HepG2 (cell line): ENCODE measurements at regions not wholly inside any gene's neighbourhood (a gene's known extent, or its start where the extent isn't known, plus 50 kb on each side); places are given as distances from the start of the nearest gene placed in this dataset.

ENCODE experiments used
- ATAC-seq: fragments of 200-7000 bp; cut with Tn5 transposase; 3 replicates; pipeline ENCODE4 v1.9.1; 2020; ENCODE audit warnings: mild to moderate bottlenecking, moderate library complexity
- BruUV-seq: library from RNA; stranded (reverse); fragments of 400-500 nt; replicated peaks from 2 replicates; lab custom pipeline; 2021; lab: Mats Ljungman, UMichigan
- CTCF ChIA-PET: fragments of 300-600 bp; formaldehyde crosslinking; extraction: SDS; loops from one replicate; lab custom pipeline; 2021; ENCODE audit warnings: low total read pairs, inconsistent platforms, low intra/inter-chr PET ratio; lab: Yijun Ruan, JAX
- POLR2A ChIA-PET: fragments of 350-600 bp; sonication (Branson Sonifier 250); formaldehyde crosslinking; loops from one replicate; lab custom pipeline; 2020; ENCODE audit warnings: antibody characterized with exemption, inconsistent platforms; lab: Yijun Ruan, JAX
- DNase-seq: peaks from one replicate; pipeline ENCODE4 v3.0.0-alpha.2; 2015; ENCODE audit warnings: low spot score
- FAIRE-seq: peaks from 3 replicates; lab custom pipeline; 2011; peaks lifted over from hg19 to GRCh38; lab: Jason Lieb, UNC
- H2AFZ ChIP-seq: one replicate; pipeline ENCODE4 v1.6.1; 2011; ENCODE audit warnings: low read length, inconsistent platforms
- H3K27ac ChIP-seq: fragments of 300-600 bp; 3 replicates; pipeline ENCODE4 v1.8.0; 2011; ENCODE audit warnings: mixed run types, mild to moderate bottlenecking, mixed read lengths, low read length, inconsistent platforms; ENCODE audit not compliant: insufficient read depth; ENCODE audit errors: extremely low read length
- H3K27me3 ChIP-seq, 2 experiments: fragments of 200-600 bp in 1 of 2; 2 replicates in 1 of 2; 3 replicates in 1 of 2; pipeline versions ENCODE4 v1.6.0 to v1.8.0; 2011; ENCODE audit warnings: low read length in 2 of 2, mild to moderate bottlenecking in 2 of 2, moderate library complexity in 2 of 2, inconsistent platforms in 1 of 2; ENCODE audit not compliant: insufficient read depth in 2 of 2, control insufficient read depth in 1 of 2
- H3K36me3 ChIP-seq, 2 experiments: fragments of 200-600 bp in 1 of 2; replicated peaks in 1 of 2; 2 replicates in 1 of 2; 3 replicates in 1 of 2; pipeline versions ENCODE4 v1.5.1 to v1.8.0; 2011; ENCODE audit warnings: low read length in 2 of 2, inconsistent platforms in 1 of 2; ENCODE audit not compliant: insufficient read depth in 2 of 2, control insufficient read depth in 1 of 2
- H3K4me1 ChIP-seq: 2 replicates; pipeline ENCODE4 v1.5.1; 2012; ENCODE audit warnings: low read length, inconsistent platforms; ENCODE audit not compliant: insufficient read depth
- H3K4me2 ChIP-seq: 2 replicates; pipeline ENCODE4 v1.6.0; 2011; ENCODE audit warnings: low read depth, low read length, inconsistent platforms
- H3K4me3 ChIP-seq, 3 experiments: fragments of 200-600 bp in 1 of 3; sonication (generic), shearing (Covaris generic) in 1 of 3; replicated peaks in 1 of 3; 2 replicates each; pipeline ENCODE4 v1.5.1; 2011 to 2016; ENCODE audit warnings: low read length in 3 of 3, inconsistent platforms in 2 of 3, low read depth in 2 of 3, mild to moderate bottlenecking in 2 of 3, control low read depth in 1 of 3, mixed read lengths in 1 of 3; ENCODE audit not compliant: insufficient read depth in 1 of 3
- H3K79me2 ChIP-seq: one replicate; pipeline ENCODE4 v1.6.1; 2011; ENCODE audit warnings: low read length, inconsistent platforms; ENCODE audit not compliant: insufficient read depth
- H3K9ac ChIP-seq: 2 replicates; pipeline ENCODE4 v1.6.0; 2011; ENCODE audit warnings: mild to moderate bottlenecking, low read depth, low read length, inconsistent platforms; ENCODE audit not compliant: insufficient read depth
- H3K9me3 ChIP-seq: 2 replicates; pipeline ENCODE4 v1.5.1; 2012; ENCODE audit warnings: mild to moderate bottlenecking, low read length
- H4K20me1 ChIP-seq: 2 replicates; pipeline ENCODE4 v1.6.0; 2011; ENCODE audit warnings: inconsistent platforms, mild to moderate bottlenecking, low read length, moderate library complexity; ENCODE audit not compliant: insufficient read depth
- EZH2 ChIP-seq: conservative IDR thresholded peaks from 2 replicates; pipeline ENCODE4 v1.6.1; 2012; ENCODE audit warnings: mild to moderate bottlenecking, low read depth, low read length, moderate library complexity
- FOSL2 ChIP-seq: sonication (generic); formaldehyde crosslinking; IDR thresholded peaks from 2 replicates; pipeline ENCODE4 v1.4.0; 2020; ENCODE audit warnings: missing genetic modification reagents
- RERE ChIP-seq: IDR thresholded peaks from 2 replicates; pipeline ENCODE4 v1.6.1; 2016; ENCODE audit warnings: low read depth, missing genetic modification reagents, missing compliant biosample characterization
- ZBTB26 ChIP-seq: IDR thresholded peaks from 2 replicates; pipeline ENCODE4 v1.6.1; 2016; ENCODE audit warnings: missing compliant biosample characterization, missing genetic modification reagents, borderline replicate concordance
- ZNF12 ChIP-seq: sonication (generic); formaldehyde crosslinking; IDR thresholded peaks from 2 replicates; pipeline ENCODE4 v1.5.0; 2020; ENCODE audit warnings: missing genetic modification reagents
- ZNF670 ChIP-seq: sonication (generic); formaldehyde crosslinking; IDR thresholded peaks from 2 replicates; pipeline ENCODE4 v1.8.0; 2022; ENCODE audit warnings: mild to moderate bottlenecking, missing genetic modification reagents, borderline replicate concordance
- ZNF781 ChIP-seq: sonication (generic); formaldehyde crosslinking; IDR thresholded peaks from 2 replicates; pipeline ENCODE4 v1.5.1; 2020; ENCODE audit warnings: borderline replicate concordance, mild to moderate bottlenecking, missing genetic modification reagents; ENCODE audit errors: not compliant biosample characterization
- WGBS: methylation state at CpG from one replicate; pipeline ENCODE4 v1.1.6; 2017; ENCODE audit warnings: low lambda C conversion rate; 5-methylcytosine and 5-hydroxymethylcytosine counted together
- in situ Hi-C: cut with HindIII; loops from 2 replicates; pipeline ENCODE4 v1.10.0; 2017; ENCODE audit warnings: low pct_unique_long_range_greater_than_20kb; ENCODE audit not compliant: extremely low pct_ligation_motif_present
- intact Hi-C: fragments of 100-400 bp; cut with micrococcal nuclease; formaldehyde crosslinking; loops from one replicate; pipeline ENCODE4 v1.10.0; 2022; ENCODE audit not compliant: unreplicated experiment
- TF ChIP-seq, protein P1 (sequence below): sonication (generic); formaldehyde crosslinking; IDR thresholded peaks from 2 replicates; pipeline ENCODE4 v1.4.0; 2020; ENCODE audit warnings: missing genetic modification reagents
- TF ChIP-seq, protein P2 (sequence below): sonication (generic); formaldehyde crosslinking; IDR thresholded peaks from 2 replicates; pipeline ENCODE4 v1.8.0; 2022; ENCODE audit warnings: missing genetic modification reagents, mild to moderate bottlenecking, borderline replicate concordance
- TF ChIP-seq, protein P3 (sequence below): sonication (generic); formaldehyde crosslinking; IDR thresholded peaks from 2 replicates; pipeline ENCODE4 v1.5.1; 2020; ENCODE audit warnings: mild to moderate bottlenecking, missing genetic modification reagents, borderline replicate concordance

DNA sequence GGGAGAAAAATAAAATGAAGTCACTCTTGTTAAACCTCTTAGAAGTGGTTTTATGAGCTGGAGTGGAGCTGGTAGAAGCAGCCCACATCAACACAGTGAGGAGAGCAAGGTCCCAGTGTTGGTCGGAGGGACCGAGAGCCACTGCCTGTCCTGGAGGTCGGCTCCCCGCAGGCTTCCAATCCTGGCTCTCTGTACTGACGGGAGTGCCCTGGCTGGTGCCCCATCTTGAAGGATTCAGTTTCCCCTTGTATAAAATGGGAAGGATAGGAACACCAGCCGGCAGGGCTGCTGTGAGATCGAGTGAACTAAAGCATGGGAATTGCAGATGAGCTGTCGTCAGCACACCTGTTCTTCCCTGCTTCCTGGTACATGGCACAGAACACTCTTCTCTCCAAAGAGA, 104.3 kb upstream of the ID2 start:
- H2AFZ ChIP-seq = no peak overlapping the region
- intact Hi-C loops = no loop called here
- no peak overlapping the region for H3K4me3 ChIP-seq
- H3K79me2 ChIP-seq = no peaks in the 10 kb centered on the region
- BruUV-seq = no TSS peak
- no peaks in the 10 kb centered on the region for H3K27me3 ChIP-seq
- H3K9me3 ChIP-seq = no peaks in the 10 kb centered on the region
- CTCF ChIA-PET = no interaction called here
- H3K4me1 ChIP-seq = peaks cover 90% of the 10 kb centered on the region
- no peak overlapping the region for H3K27ac ChIP-seq
- in situ Hi-C loops = no loop called here
- 92% methylated on average over 7 of the region's 8 CpGs for WGBS
- H3K9ac ChIP-seq = no peak overlapping the region
- H3K36me3 ChIP-seq = no peaks in the 10 kb centered on the region
- ATAC-seq (no peak), DNase-seq (no peak), FAIRE-seq (no peak)
- H3K4me2 ChIP-seq = no peak overlapping the region
- H4K20me1 ChIP-seq = no peaks in the 10 kb centered on the region
- POLR2A ChIA-PET = no interaction called here
- TF ChIP-seq ZNF12 (CRISPR knock-in tag) = no peak
- TF ChIP-seq, protein P1, sequence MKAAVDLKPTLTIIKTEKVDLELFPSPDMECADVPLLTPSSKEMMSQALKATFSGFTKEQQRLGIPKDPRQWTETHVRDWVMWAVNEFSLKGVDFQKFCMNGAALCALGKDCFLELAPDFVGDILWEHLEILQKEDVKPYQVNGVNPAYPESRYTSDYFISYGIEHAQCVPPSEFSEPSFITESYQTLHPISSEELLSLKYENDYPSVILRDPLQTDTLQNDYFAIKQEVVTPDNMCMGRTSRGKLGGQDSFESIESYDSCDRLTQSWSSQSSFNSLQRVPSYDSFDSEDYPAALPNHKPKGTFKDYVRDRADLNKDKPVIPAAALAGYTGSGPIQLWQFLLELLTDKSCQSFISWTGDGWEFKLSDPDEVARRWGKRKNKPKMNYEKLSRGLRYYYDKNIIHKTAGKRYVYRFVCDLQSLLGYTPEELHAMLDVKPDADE (CRISPR knock-in tag) = no peak
- no peak for TF ChIP-seq FOSL2 (CRISPR knock-in tag)
- TF ChIP-seq ZNF781 (CRISPR knock-in tag) = no peak
- no peak for TF ChIP-seq ZNF670
- no peak for TF ChIP-seq RERE (CRISPR knock-in tag)
- TF ChIP-seq EZH2 = no peak
- TF ChIP-seq ZBTB26 = no peak
- TF ChIP-seq, protein P2, sequence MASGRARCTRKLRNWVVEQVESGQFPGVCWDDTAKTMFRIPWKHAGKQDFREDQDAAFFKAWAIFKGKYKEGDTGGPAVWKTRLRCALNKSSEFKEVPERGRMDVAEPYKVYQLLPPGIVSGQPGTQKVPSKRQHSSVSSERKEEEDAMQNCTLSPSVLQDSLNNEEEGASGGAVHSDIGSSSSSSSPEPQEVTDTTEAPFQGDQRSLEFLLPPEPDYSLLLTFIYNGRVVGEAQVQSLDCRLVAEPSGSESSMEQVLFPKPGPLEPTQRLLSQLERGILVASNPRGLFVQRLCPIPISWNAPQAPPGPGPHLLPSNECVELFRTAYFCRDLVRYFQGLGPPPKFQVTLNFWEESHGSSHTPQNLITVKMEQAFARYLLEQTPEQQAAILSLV = no peak
- TF ChIP-seq, protein P3, sequence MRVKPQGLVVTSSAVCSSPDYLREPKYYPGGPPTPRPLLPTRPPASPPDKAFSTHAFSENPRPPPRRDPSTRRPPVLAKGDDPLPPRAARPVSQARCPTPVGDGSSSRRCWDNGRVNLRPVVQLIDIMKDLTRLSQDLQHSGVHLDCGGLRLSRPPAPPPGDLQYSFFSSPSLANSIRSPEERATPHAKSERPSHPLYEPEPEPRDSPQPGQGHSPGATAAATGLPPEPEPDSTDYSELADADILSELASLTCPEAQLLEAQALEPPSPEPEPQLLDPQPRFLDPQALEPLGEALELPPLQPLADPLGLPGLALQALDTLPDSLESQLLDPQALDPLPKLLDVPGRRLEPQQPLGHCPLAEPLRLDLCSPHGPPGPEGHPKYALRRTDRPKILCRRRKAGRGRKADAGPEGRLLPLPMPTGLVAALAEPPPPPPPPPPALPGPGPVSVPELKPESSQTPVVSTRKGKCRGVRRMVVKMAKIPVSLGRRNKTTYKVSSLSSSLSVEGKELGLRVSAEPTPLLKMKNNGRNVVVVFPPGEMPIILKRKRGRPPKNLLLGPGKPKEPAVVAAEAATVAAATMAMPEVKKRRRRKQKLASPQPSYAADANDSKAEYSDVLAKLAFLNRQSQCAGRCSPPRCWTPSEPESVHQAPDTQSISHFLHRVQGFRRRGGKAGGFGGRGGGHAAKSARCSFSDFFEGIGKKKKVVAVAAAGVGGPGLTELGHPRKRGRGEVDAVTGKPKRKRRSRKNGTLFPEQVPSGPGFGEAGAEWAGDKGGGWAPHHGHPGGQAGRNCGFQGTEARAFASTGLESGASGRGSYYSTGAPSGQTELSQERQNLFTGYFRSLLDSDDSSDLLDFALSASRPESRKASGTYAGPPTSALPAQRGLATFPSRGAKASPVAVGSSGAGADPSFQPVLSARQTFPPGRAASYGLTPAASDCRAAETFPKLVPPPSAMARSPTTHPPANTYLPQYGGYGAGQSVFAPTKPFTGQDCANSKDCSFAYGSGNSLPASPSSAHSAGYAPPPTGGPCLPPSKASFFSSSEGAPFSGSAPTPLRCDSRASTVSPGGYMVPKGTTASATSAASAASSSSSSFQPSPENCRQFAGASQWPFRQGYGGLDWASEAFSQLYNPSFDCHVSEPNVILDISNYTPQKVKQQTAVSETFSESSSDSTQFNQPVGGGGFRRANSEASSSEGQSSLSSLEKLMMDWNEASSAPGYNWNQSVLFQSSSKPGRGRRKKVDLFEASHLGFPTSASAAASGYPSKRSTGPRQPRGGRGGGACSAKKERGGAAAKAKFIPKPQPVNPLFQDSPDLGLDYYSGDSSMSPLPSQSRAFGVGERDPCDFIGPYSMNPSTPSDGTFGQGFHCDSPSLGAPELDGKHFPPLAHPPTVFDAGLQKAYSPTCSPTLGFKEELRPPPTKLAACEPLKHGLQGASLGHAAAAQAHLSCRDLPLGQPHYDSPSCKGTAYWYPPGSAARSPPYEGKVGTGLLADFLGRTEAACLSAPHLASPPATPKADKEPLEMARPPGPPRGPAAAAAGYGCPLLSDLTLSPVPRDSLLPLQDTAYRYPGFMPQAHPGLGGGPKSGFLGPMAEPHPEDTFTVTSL (CRISPR knock-in tag) = no peak
